OCI-LY7 (cell line): ENCODE measurements at regions not wholly inside any gene's neighbourhood (a gene's known extent, or its start where the extent isn't known, plus 50 kb on each side); places are given as distances from the start of the nearest gene placed in this dataset.

ENCODE experiments used
- EZH2phosphoT487 ChIP-seq: fragments of 200-600 bp; sonication (generic); IDR thresholded peaks from 2 replicates; pipeline ENCODE4 v1.6.1; 2018; ENCODE audit warnings: low read depth, borderline replicate concordance, mild to moderate bottlenecking, mixed run types, antibody characterized with exemption, low read length, moderate library complexity, mixed read lengths
- TF ChIP-seq, protein P1 (sequence below): fragments of 200-600 bp; sonication (generic); conservative IDR thresholded peaks from 2 replicates; pipeline ENCODE4 v1.5.1; 2014; ENCODE audit warnings: mild to moderate bottlenecking, antibody characterized with exemption, low read length, moderate library complexity, mixed read lengths

DNA sequence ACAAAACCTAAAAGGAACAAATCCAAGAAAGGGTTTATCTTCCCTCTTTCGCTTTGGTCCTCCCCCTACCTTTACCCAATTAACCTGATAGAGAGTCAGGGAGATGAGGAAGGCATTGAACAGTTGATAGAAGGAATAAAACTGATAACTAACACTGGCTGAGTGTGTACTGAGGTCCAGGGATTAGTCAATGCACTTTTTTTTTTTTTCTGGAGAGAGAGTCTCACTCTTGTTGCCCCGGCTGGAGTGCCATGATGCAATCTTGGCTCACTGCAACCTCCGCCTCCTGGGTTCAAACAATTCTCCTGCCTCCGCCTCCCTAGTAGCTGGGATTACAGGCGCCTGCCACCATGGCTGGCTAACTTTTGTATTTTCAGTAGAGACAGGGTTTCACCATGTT is 250.2 kb upstream of the CWC22 start:
- TF ChIP-seq, protein P1, sequence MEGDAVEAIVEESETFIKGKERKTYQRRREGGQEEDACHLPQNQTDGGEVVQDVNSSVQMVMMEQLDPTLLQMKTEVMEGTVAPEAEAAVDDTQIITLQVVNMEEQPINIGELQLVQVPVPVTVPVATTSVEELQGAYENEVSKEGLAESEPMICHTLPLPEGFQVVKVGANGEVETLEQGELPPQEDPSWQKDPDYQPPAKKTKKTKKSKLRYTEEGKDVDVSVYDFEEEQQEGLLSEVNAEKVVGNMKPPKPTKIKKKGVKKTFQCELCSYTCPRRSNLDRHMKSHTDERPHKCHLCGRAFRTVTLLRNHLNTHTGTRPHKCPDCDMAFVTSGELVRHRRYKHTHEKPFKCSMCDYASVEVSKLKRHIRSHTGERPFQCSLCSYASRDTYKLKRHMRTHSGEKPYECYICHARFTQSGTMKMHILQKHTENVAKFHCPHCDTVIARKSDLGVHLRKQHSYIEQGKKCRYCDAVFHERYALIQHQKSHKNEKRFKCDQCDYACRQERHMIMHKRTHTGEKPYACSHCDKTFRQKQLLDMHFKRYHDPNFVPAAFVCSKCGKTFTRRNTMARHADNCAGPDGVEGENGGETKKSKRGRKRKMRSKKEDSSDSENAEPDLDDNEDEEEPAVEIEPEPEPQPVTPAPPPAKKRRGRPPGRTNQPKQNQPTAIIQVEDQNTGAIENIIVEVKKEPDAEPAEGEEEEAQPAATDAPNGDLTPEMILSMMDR: no peak
- TF ChIP-seq EZH2phosphoT487: no peak
